Brain pericyte (primary cell): ENCODE measurements at regions not wholly inside any gene's neighbourhood (a gene's known extent, or its start where the extent isn't known, plus 50 kb on each side); places are given as distances from the start of the nearest gene placed in this dataset.

Experiments used
- DNase-seq: peaks from one replicate; pipeline ENCODE4 v3.0.0-alpha.2; 2012; ENCODE audit warnings: low read depth, low spot score

DNA sequence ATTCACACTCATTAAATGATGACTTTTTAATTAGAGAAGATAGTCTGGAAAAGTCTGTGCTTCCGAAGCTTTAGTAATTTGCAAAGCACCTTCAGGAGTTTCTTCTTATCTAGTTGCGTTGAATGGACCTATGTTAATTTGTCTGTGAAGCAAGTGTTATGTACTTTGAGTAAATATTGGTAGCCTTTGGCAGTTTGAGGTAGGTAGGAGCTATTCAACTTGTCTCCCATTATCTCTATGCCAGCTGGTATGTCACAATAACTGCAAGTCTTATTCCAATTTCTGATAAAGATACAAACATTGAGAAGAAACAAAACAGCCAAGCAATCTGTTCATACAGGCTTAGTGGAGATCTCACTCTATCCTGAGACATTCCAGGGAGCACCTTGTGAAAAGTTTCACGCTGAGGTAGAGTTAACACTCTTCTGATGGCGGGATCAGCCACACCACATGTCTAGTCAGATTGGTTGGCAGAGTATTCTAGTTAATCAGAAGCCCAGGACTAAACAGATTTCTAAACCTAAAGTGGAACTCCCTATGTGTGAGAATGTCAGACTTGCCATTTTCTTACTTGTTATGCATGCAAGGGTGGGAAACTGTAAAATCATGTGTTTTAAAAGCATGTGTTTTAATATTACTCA lies 219.8 kb upstream of the MANEA start:
- DNase-seq = no peak

DNA sequence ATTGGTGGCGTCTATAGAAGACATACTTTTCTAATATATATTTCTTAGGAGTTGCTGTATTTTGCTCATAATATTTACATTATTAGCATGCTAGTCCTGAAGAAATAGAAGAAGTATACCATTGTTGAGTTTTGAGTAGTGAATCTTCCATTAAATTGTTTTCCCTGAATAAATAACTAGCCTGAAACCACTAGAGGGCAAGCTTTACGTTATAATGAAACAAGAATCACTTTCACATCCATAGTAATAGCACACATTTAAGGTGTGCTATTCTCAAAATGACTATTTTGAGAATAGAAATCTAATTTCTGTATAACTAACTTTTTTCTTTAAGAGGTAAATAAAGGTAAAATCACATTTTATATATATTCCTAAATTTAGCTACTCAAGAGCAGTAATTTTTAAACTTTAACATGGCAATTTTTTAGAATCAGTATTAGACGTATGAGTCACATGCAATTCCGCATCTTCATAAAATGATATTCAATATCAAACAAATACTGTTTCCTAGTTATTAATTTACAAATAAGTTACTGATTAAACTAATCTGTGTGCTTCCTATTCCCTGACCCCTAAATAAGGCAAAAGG lies 213.2 kb upstream of the MANEA start:
- no peak for DNase-seq

DNA sequence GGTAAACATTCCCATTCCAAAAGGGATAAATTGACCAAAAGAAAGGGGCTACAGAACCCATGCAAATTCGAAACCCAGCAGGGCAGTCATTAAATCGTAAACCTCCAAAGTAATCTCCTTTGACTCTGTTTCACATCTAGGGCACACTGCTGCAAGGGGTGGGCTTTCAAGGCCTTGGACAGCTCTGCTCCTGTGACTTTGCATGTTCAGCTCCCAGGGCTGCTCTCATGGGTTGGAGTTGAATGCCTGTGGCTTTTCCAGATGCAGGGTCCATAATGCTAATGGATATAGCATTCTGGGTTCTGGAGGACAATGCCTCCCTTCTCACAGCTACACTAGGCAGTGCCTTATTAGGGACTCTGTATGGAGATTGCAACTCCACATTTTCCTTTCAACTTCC lies 211.9 kb upstream of the MANEA start:
- DNase-seq = no peak

DNA sequence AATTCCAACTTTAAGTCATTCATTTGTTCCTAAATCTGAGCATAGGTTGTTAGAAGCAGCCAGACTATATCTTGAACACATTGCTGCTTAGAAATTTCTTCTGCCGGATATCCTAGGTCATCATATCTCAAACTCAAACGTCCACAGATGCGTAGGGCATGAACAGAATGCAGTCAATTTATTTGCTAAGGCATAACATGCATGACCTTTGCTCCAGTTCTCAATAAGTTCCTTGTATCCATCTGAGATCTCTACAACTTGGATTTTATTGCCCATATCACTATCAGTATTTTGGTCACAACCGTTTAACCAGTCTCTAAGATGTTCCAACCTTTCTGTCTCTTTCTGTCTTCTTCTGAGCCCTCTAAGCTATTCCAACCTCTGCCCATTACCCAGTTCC lies 210.9 kb upstream of the MANEA start:
- DNase-seq = no peak

DNA sequence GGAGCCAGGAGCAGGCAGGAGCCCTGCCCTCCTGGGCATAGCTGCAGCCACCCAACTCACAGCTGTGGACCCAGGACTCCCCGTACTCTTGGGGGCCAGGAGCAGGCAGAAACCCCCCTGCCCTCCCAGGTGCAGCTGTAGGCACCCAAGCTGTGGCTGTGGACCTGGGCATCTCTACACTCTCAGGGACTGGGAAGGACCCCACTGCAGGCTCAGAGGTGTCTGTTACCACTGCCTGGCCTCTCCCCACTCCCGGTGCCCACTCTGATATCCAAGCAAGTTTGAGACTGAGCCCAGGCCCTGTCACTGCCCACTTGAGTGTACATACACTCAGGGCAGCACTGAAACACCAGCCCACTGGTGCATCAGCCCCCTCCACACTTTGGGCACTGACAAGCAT lies 193.5 kb upstream of the MANEA start:
- DNase-seq = no peak

DNA sequence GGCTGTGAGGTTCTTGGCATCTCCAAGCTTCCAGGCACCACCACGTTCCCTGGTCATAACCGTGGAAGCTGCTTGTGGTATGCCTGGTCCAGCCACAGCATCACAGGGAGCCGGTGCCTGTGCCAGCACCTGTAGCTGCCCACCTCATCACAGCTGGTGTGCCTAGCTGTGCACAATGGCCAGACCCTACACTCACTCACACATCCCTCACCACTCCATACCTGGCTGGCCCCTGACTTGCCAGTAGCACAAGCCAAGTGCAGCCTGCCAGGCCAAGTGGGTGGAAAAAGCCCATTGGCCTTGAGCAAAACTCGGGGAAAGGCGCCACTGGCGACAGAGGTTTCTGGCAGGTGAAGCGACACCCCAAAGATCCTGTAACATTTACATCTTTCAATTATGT lies 192.3 kb upstream of the MANEA start:
- DNase-seq = no peak

DNA sequence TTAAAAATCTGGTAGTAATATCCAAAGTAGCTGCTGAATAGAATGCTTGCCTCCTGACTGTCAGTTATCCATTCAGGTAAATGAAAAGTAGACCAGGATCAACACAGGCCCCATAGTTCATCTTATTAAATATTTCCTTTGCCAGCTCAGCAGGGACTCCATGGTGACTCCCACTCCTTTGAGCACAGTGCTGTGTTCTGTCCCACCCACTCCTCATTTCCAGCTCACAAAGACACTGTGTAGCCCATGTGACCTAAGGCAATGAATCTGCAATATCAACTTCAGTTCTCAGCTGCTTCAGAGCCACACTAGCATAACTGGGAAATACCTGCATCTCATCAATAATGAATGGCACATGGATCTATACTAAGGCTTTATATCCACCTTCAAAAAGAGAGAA lies 189.5 kb upstream of the MANEA start:
- DNase-seq = no peak

DNA sequence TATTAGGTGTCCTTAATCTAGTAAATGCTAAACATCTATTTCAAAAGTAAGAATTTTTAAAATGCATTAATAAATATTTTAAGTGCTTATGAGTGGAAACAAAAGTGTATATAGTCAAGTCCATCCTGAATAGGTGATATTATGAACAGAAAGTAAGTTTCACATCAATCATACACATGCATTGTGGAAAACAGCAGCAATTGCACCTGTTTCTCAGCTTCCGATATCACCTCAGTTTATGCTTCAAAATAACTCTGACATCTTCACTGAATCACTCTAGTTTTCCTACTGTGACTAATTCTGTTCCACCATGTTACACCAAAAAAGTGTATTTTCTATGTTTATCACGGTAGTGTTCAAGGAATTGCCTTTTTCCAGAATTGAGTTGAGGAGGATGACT lies 172.6 kb upstream of the MANEA start:
- DNase-seq = no peak

DNA sequence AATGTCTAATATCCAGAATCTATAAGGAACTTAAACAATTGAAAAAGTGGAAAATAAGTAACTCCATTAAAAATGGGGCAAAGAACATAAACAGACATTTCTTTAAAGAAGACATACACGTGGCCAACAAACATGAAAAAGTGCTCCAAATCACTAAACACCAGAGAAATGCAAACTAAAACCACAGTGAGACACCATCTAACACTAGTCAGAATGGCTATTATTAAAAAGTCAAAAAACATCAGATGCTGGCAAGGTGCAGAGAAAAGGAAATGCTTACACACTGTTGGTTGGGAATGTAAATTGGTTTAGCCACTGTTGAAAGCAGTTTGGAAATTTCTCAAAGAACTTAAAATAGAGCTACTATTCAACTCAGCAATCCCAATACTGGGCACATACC lies 169.2 kb upstream of the MANEA start:
- DNase-seq = no peak

DNA sequence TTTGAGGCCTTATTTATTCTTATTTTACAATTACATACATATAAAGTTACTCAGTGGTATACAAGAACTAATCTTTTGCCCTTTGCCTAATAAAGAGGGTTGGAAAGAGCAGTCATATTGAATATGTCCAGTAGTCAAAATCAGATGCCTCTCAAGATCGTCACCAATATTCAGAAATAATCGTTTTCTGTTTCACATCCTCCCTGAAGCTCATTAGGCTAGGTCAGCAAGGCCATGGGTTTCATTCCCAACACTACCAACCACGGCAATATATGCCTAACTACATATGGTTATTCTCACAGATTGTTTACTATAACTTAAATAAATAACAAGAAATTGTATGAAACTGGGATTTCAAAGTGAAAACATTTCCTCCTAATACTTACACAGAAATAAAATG lies 167.2 kb upstream of the MANEA start:
- no peak for DNase-seq

DNA sequence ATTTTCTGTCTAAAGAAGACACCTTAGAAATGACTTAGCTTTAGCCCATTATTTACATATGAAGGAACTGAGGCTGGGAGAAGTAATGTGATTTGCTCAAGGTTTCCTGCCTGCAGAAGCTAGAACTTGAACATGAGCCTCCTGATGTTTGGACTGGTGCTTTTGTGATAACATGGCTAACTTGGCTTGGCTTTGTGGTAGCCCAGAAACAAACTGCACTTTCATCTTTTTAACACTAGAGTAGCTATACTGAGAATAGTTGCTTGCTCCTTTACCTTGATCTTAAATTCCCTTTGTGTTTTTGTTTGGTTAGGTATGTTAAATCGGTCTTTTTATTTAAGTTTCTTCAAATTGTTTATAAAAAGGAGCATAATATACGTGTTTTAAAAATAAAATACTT lies 163.5 kb upstream of the MANEA start:
- no peak for DNase-seq

DNA sequence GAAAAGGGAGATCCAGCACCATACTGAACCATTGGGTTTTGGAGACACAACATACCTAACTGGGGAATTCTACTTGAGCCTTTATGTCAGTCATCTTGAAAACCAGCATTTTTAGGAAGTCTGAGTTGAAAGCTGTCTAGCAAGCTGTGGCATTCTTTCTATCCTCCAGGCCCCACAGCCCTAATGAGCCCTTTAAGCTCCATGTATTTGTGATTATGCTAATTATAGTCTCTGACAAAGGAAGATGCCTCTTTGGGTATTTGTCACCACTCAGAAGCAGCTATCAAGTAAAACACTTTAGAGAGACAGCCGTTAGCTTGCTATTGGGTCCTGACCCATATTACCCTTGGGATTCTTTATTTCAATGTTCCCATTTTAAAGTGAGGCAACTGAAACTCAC lies 159.5 kb upstream of the MANEA start:
- no peak for DNase-seq

DNA sequence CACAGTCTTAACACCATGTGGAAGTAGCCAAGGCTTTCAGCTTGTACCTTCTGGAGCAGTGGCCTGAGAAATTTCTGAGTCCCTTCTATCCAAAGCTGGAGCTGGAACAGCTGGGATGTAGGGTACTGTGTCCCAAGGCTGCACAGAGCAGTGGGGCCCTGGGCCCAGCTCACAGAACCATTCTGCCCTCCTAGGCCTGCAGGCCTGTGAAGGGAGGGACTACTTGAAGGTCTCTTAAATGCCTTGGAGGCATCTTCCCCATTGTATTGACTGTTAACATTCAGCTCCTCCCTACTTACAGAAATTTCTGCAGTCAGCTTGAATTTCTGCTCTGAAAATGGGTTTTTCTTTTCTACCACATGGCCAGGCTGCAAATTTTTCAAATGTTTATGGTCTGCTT lies 156.5 kb upstream of the MANEA start:
- DNase-seq = no peak

DNA sequence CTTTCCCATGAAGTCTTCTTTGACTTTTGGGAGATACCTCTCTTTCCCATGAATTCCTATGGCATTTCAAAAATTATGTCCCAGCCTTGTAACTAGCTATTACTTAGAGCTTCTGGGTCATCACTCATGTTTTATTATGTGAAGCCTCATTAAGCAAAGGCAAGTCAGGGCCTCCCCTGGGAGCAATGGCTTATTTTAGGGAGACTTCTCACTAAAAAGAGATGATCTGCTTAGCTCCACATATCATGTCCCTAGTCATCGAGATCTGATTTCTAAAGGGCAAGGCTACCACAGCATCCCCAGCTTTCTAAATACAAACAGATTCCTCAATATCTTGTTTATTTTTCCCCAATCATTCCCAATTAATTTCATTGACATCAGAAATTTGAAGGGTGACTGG lies 154.0 kb upstream of the MANEA start:
- no peak for DNase-seq

DNA sequence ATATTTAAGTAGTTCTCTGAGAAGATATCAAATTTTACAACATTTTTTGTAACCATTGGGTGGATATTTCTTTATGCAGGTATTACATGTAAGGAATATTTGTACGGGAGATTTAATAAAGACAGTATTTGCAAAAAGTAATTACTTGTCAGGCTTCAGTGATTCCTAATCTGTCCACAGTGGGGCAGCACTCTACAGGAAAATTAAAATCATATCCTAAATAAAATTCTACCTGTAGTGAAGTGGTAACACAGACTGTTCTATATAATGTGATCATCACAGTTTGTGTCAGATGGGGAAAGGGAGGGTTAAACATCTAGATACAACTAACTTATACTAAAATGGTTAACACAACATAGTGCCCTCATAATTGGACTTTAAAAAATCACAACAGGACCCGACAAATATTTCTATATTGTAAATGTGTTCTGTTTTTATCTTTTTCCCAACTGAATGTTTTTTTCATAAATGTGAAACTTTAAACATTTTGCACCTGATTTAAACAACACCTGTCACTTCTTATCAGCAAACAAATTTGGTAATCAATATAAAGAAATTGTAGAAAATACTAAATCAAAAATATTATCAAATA lies 145.6 kb upstream of the MANEA start:
- no peak for DNase-seq

DNA sequence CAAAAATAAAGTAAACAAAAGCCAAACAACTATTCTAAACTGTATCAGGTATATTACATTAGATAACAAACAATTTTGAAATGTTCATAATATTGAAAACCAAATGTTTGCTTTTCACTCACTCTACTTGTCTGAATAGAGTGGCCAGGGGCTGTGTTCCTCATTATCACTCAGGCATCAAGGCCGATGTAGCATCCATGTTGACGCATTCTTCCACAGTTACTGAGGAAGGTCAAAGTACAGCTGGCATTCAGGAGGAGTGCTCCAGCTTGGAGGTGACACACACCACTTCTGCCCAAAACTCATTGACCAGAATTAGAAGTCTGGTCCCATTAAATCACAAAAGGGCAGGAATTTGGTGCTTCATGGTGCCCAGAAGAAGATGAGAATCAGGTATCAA lies 137.6 kb upstream of the MANEA start:
- no peak for DNase-seq

DNA sequence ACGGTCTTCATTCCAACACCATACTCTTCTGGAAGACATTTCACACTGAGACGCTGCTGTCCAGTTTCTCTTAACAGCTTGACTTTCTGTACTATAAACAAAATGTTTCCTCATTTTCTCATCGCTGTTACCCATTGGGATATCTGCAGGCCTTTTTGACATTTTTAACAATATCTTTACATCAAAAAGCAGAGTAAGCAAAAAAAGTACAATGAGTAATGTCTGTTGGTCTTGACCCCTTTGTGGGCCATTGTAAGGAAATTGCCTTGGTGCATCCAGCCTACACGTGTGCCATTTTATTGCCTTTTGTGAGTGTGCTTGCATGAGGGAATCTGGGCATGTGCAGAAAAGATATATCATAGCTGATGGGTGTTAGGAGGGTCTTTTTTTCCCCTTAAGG lies 129.1 kb upstream of the MANEA start:
- DNase-seq = no peak

DNA sequence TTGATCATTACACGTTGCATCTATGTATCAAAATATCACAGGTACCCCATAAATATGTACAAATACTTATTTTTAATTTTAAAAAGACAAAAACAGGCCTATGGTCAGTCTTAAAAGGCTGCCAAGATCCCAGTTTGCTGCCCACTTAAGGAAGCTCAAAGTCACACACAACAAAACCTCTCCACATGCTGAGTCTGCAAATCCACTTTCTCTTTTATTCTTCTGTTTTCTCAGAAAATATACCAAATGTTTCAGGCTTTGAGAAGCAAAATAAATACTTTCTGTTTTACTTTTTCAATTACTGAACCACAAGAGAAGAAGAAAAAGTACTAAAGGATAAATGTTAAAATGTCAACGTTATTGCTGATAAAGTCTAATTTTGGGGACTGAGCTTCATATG lies 107.8 kb upstream of the MANEA start:
- DNase-seq = no peak

DNA sequence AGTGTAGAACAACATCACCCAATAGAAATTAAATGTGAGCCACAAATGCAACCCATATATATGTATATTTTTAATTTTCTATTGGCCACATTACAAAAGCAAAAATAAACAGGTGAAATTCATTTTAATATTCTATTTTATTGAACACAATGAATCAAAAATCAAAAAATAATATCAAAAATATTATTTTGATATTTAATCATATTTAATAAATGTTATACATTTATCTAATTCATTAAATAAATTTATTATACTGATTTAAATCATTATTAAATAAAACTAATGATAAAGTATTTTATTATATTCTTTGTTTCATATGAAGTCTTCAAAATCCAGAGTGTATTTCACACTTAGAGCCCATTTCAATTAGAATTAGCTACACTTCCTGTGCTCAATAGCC lies 98.4 kb upstream of the MANEA start:
- no peak for DNase-seq

DNA sequence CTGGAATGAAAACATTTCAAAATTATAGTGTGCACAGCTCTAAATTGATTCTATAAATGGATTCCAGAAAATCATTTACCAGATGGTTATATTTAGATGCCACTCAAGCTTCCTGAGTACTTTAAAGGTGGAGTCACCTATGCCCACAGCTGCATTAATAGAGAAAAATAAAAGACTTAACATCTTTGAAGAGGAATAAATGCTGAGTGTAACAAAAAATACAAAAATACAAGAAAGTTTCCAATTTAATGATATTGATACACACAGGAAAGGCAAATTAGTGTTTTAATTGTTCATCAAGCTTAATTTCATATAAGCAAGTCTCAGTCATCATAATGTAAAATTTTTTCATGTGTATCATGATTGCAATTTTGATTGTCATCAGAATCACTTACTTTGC lies 89.5 kb upstream of the MANEA start:
- no peak for DNase-seq

DNA sequence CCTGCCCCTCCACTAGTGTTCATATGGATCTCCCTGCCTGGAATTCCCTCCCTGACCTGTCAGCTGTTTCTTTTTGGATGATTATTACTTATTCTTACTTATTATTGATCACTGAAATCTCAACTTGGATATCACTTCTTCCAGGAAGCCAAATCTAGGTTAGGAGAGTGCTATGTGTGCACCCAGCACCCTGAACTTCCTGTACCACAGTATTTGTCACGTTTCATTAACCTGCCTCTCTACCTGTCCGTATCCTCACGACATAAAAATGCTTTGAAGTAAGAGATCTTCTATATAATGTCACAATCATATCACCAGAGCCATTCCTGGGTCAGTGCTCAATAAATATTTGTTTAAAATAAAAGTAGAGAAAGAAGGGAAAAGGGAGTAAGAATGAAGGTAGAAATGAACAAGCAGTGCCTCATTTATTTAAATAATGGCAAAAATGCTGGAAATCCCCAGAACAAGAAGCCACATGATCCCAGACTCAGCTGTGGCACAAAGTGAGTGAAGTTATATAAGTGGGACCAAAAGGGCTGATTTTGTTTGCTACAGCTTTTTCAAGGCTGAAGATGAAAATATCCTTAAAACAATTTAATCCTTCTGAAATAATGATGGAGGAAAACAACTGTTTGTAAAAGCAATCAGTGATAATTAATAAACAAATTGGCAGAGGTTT lies 88.0 kb upstream of the MANEA start:
- DNase-seq = no peak

DNA sequence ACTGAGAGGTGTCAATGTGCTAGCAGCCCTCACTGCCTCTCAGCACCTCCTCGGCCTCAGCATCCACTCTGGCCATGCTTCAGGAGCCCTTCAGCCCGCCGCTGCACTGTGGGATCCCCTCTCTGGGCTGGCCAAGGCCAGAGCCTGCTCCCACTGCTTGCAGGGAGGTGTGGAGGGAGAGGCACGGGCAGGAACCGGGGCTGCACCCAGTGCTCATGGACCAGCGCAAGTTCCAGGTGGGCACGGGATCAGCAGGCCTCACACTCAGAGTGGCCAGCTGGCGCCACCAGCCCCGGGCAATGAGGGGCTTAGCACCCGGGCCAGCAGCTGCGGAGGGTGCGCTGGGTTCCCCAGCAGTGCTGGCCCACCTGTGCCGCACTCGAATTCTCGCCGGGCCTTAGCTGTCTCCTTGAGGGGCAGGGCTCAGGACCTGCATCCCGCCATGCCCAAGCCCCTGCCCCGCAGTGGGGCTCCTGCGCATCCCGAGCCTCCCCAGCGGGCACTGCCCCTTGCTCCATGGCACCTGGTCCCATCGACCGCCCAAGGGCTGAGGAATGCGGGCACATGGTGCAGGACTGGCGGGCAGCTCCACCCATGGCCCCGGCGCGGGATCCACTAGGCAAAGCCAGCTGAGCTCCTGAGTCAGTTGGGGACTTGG lies 80.4 kb upstream of the MANEA start:
- no peak for DNase-seq
